GM12873 (cell line): ENCODE measurements at regions not wholly inside any gene's neighbourhood (a gene's known extent, or its start where the extent isn't known, plus 50 kb on each side); places are given as distances from the start of the nearest gene placed in this dataset.

Experiments
- CTCF ChIP-seq: IDR thresholded peaks from 2 replicates; pipeline ENCODE4 v1.5.1; 2012; ENCODE audit warnings: low read depth, mild to moderate bottlenecking, moderate library complexity, low read length, control low read depth; ENCODE audit not compliant: insufficient read depth; ENCODE audit errors: missing control alignments

GRCh38 chr2:236947294-236947693 lies 138.4 kb upstream of the COPS8 start:
- TF ChIP-seq CTCF = no peak

- no peak for TF ChIP-seq CTCF
Measured at GRCh38 chr2:236947896-236948295, 137.8 kb upstream of the COPS8 start.

GRCh38 chr2:236949089-236949905 lies 136.4 kb upstream of the COPS8 start:
- no peak for TF ChIP-seq CTCF

GRCh38 chr2:236951830-236952475 lies 133.7 kb upstream of the COPS8 start:
- TF ChIP-seq CTCF = no peak

GRCh38 chr2:236954641-236955040 lies 131.0 kb upstream of the COPS8 start:
- TF ChIP-seq CTCF = no peak

GRCh38 chr2:236955521-236956030 lies 130.1 kb upstream of the COPS8 start:
- no peak for TF ChIP-seq CTCF

GRCh38 chr2:236956031-236956618 lies 129.6 kb upstream of the COPS8 start:
- TF ChIP-seq CTCF = no peak
